Keratinocyte (primary cell): ENCODE measurements at regions not wholly inside any gene's neighbourhood (a gene's known extent, or its start where the extent isn't known, plus 50 kb on each side); places are given as distances from the start of the nearest gene placed in this dataset.

ENCODE experiments used
- DNase-seq: peaks from one replicate; pipeline ENCODE4 v3.0.0-alpha.2; 2011; ENCODE audit warnings: low read depth, missing footprints, low spot score
- FAIRE-seq: peaks from 2 replicates; lab custom pipeline; 2011; peaks lifted over from hg19 to GRCh38; lab: Jason Lieb, UNC
- H2AFZ ChIP-seq: 2 replicates; pipeline ENCODE4 v1.6.0; 2012; ENCODE audit warnings: low read length, control low read depth, inconsistent platforms; ENCODE audit not compliant: control insufficient read depth
- H3K27ac ChIP-seq: 2 replicates; pipeline ENCODE4 v1.5.1; 2011; ENCODE audit warnings: low read length; ENCODE audit not compliant: control insufficient read depth, insufficient read depth
- H3K27me3 ChIP-seq: 3 replicates; pipeline ENCODE4 v1.6.0; 2011; ENCODE audit warnings: low read length; ENCODE audit not compliant: control insufficient read depth, insufficient read depth; ENCODE audit errors: extremely low read depth
- H3K36me3 ChIP-seq, 2 experiments: 2 replicates in 1 of 2; 3 replicates in 1 of 2; pipeline ENCODE4 v1.5.1; 2011; ENCODE audit warnings: low read length in 2 of 2, mild to moderate bottlenecking in 1 of 2; ENCODE audit not compliant: control insufficient read depth in 2 of 2, insufficient read depth in 2 of 2; ENCODE audit errors: extremely low read depth in 1 of 2
- H3K4me1 ChIP-seq: 3 replicates; pipeline ENCODE4 v1.5.1; 2011; ENCODE audit warnings: low read length; ENCODE audit not compliant: control insufficient read depth, insufficient read depth; ENCODE audit errors: extremely low read depth
- H3K4me2 ChIP-seq: 3 replicates; pipeline ENCODE4 v1.6.0; 2011; ENCODE audit warnings: low read depth, low read length; ENCODE audit not compliant: control insufficient read depth, insufficient read depth; ENCODE audit errors: extremely low read depth
- H3K4me3 ChIP-seq, 3 experiments: fragments of 200-600 bp in 1 of 3; sonication (generic) in 1 of 3; 2 replicates in 2 of 3; 3 replicates in 1 of 3; pipeline ENCODE4 v1.5.1; 2011 to 2016; ENCODE audit warnings: low read length in 3 of 3, mild to moderate bottlenecking in 3 of 3, control low read depth in 2 of 3, inconsistent platforms in 1 of 3, low read depth in 1 of 3, mixed read lengths in 1 of 3, mixed run types in 1 of 3, moderate library complexity in 1 of 3; ENCODE audit not compliant: control insufficient read depth in 2 of 3, insufficient read depth in 2 of 3; ENCODE audit errors: extremely low read depth in 1 of 3
- H3K79me2 ChIP-seq: 2 replicates; pipeline ENCODE4 v1.6.0; 2012; ENCODE audit warnings: low read length; ENCODE audit not compliant: control insufficient read depth, insufficient read depth
- H3K9ac ChIP-seq: 3 replicates; pipeline ENCODE4 v1.6.0; 2011; ENCODE audit warnings: low read length; ENCODE audit not compliant: control insufficient read depth, insufficient read depth; ENCODE audit errors: extremely low read depth
- H3K9me1 ChIP-seq: 3 replicates; pipeline ENCODE4 v1.6.0; 2011; ENCODE audit warnings: low read length; ENCODE audit not compliant: control insufficient read depth, insufficient read depth; ENCODE audit errors: extremely low read depth
- H3K9me3 ChIP-seq: 2 replicates; pipeline ENCODE4 v1.5.1; 2012; ENCODE audit warnings: low read depth, low read length; ENCODE audit not compliant: control insufficient read depth
- H4K20me1 ChIP-seq: 3 replicates; pipeline ENCODE4 v1.6.0; 2011; ENCODE audit warnings: low read length; ENCODE audit not compliant: control insufficient read depth, insufficient read depth; ENCODE audit errors: extremely low read depth
- EZH2 ChIP-seq: IDR thresholded peaks from one replicate; pipeline ENCODE4 v1.6.1; 2012; ENCODE audit warnings: inconsistent platforms, mild to moderate bottlenecking, low read length, moderate library complexity
- dilution Hi-C: fragments of 300-500 bp; cut with MboI; formaldehyde crosslinking; loops from one replicate; pipeline ENCODE4 v1.7.0; 2020; ENCODE audit warnings: low sequenced_read_pairs; ENCODE audit not compliant: extremely low pct_ligation_motif_present
- TF ChIP-seq, protein P1 (sequence below), 3 experiments: IDR thresholded peaks in 1 of 3; conservative IDR thresholded peaks in 1 of 3; optimal IDR thresholded peaks in 1 of 3; 2 replicates in 2 of 3; 3 replicates in 1 of 3; pipeline versions ENCODE3 to v1.5.1; 2011; ENCODE audit warnings: low read length in 3 of 3, mild to moderate bottlenecking in 3 of 3, moderate library complexity in 2 of 3, control low read depth in 1 of 3, inconsistent platforms in 1 of 3; ENCODE audit not compliant: insufficient read depth in 2 of 3; ENCODE audit errors: extremely low read depth in 1 of 3

DNA sequence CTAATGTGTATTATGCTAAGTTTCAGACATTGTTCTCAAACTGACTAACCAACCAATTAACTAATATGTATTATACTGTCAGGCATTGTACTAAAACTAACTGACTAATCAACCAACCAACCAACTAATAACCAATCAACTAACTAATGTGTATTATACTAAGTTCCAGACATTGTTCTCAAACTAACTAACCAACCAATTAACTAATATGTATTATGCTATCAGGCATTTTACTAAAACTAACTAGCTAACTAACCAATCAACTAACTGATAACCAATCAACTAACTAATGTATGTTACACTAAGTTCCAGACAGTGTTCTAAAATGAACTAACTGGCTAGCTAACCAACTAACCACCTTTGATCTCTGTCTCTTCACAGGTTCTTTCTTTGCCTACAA, 152.3 kb downstream of the SUDS3 start:
- Histone ChIP-seq H3K9ac (no peak overlapping the region), H4K20me1 (no peaks in the 10 kb centered on the region), H3K27ac (no peak overlapping the region), H3K4me3 (no peak overlapping the region), H3K9me1 (no peaks in the 10 kb centered on the region), H3K27me3 (no peaks in the 10 kb centered on the region), H2AFZ (no peak overlapping the region), H3K36me3 (no peaks in the 10 kb centered on the region), H3K4me1 (no peaks in the 10 kb centered on the region), H3K9me3 (no peaks in the 10 kb centered on the region), H3K4me2 (no peak overlapping the region), H3K79me2 (no peaks in the 10 kb centered on the region)
- FAIRE-seq (no peak), DNase-seq (no peak)
- dilution Hi-C loops, result no loop called here
- TF ChIP-seq EZH2, result no peak
- TF ChIP-seq, protein P1, sequence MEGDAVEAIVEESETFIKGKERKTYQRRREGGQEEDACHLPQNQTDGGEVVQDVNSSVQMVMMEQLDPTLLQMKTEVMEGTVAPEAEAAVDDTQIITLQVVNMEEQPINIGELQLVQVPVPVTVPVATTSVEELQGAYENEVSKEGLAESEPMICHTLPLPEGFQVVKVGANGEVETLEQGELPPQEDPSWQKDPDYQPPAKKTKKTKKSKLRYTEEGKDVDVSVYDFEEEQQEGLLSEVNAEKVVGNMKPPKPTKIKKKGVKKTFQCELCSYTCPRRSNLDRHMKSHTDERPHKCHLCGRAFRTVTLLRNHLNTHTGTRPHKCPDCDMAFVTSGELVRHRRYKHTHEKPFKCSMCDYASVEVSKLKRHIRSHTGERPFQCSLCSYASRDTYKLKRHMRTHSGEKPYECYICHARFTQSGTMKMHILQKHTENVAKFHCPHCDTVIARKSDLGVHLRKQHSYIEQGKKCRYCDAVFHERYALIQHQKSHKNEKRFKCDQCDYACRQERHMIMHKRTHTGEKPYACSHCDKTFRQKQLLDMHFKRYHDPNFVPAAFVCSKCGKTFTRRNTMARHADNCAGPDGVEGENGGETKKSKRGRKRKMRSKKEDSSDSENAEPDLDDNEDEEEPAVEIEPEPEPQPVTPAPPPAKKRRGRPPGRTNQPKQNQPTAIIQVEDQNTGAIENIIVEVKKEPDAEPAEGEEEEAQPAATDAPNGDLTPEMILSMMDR (optimal IDR thresholded peaks at IDR 0.05 in 1 of 3, IDR thresholded peaks at IDR 0.05 in 1 of 3, conservative IDR thresholded peaks at IDR 0.05 in 1 of 3; ENCODE audit: extremely low read depth in 1 of 3, insufficient read depth in 2 of 3, low read length in 3 of 3), result no peak

DNA sequence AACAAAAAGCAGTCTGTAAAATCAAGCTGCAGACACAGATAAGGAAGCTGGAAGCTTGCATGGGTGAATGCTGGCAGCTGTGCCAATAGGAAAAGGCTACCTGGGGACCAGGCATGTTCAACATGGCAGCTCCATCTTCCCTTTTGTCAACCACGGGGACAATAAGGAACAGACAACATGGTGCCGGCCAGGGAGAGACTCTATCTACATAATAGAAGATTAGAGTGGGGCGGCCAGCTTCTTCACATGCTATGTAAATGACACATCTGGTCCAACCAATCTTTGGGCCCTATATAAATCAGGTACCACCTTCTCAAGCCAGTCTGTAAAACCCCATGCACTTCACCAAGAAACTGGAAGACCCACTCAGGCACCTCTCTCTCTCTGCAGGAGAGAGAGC, 157.6 kb downstream of the SUDS3 start:
- H3K36me3 ChIP-seq, result no peaks in the 10 kb centered on the region
- dilution Hi-C loops, result no loop called here
- H3K4me2 ChIP-seq, result no peak overlapping the region
- no peaks in the 10 kb centered on the region for H3K9me3 ChIP-seq
- TF ChIP-seq EZH2, result no peak
- TF ChIP-seq, protein P1 (optimal IDR thresholded peaks at IDR 0.05 in 1 of 3, IDR thresholded peaks at IDR 0.05 in 1 of 3, conservative IDR thresholded peaks at IDR 0.05 in 1 of 3; ENCODE audit: extremely low read depth in 1 of 3, insufficient read depth in 2 of 3, low read length in 3 of 3), result no peak
- no peaks in the 10 kb centered on the region for H3K9me1 ChIP-seq
- H3K9ac ChIP-seq, result no peak overlapping the region
- no peak overlapping the region for H3K27ac ChIP-seq
- FAIRE-seq (no peak), DNase-seq (no peak)
- H2AFZ ChIP-seq, result no peak overlapping the region
- H3K4me1 ChIP-seq, result no peaks in the 10 kb centered on the region
- H3K27me3 ChIP-seq, result no peaks in the 10 kb centered on the region
- no peak overlapping the region for H3K4me3 ChIP-seq
- no peaks in the 10 kb centered on the region for H4K20me1 ChIP-seq
- H3K79me2 ChIP-seq, result no peaks in the 10 kb centered on the region
